ENCODE measurements at regions not wholly inside any gene's neighbourhood (a gene's known extent, or its start where the extent isn't known, plus 50 kb on each side); places are given as distances from the start of the nearest gene placed in this dataset.

GRCh38 chr2:134078354-134078753, 175.5 kb upstream of the MGAT5 start:
- TF ChIP-seq CTCF (IDR thresholded peaks at IDR 0.05), result no peak
- TF ChIP-seq POLR2A (IDR thresholded peaks at IDR 0.05), result no peak
